WTC11 (cell line): ENCODE measurements at regions not wholly inside any gene's neighbourhood (a gene's known extent, or its start where the extent isn't known, plus 50 kb on each side); places are given as distances from the start of the nearest gene placed in this dataset.

Experiments used
- ATAC-seq: fragments of 200-7000 bp; cut with Tn5 transposase; 2 replicates; pipeline ENCODE4 v1.10.0; 2021; ENCODE audit warnings: mild to moderate bottlenecking, moderate library complexity
- CTCF ChIA-PET: fragments of 300-600 bp; sonication (Branson Sonifier 250); formaldehyde crosslinking; loops from one replicate; lab custom pipeline; 2021; ENCODE audit warnings: antibody characterized with exemption; lab: Charles Lee
- POLR2A ChIA-PET: fragments of 350-600 bp; sonication (Branson Sonifier 250); formaldehyde crosslinking; loops from one replicate; lab custom pipeline; 2021; ENCODE audit warnings: antibody characterized with exemption; lab: Charles Lee
- DNase-seq: peaks from one replicate; pipeline ENCODE4 v3.0.0; 2021; ENCODE audit warnings: low spot score
- H3K27ac Mint-ChIP-seq: 2 replicates; pipeline ENCODE4 v1.8.0; 2021; ENCODE audit warnings: mixed read lengths
- H3K27me3 Mint-ChIP-seq: 2 replicates; pipeline ENCODE4 v1.8.0; 2021; ENCODE audit warnings: low read depth, mild to moderate bottlenecking, moderate library complexity, mixed read lengths
- H3K36me3 Mint-ChIP-seq: 2 replicates; pipeline ENCODE4 v1.8.0; 2021; ENCODE audit warnings: mixed read lengths
- H3K4me1 Mint-ChIP-seq: 2 replicates; pipeline ENCODE4 v1.8.0; 2022; ENCODE audit warnings: mixed read lengths
- H3K4me3 Mint-ChIP-seq: 2 replicates; pipeline ENCODE4 v1.8.0; 2021; ENCODE audit warnings: mild to moderate bottlenecking, moderate library complexity, mixed read lengths
- H3K9me3 Mint-ChIP-seq: 2 replicates; pipeline ENCODE4 v1.8.0; 2021; ENCODE audit warnings: mixed read lengths
- ATF1 ChIP-seq: sonication (generic); formaldehyde crosslinking; IDR thresholded peaks from 2 replicates; pipeline ENCODE4 v1.8.1; 2023; ENCODE audit warnings: mild to moderate bottlenecking, moderate library complexity, missing genetic modification reagents
- CBFB ChIP-seq: sonication (generic); formaldehyde crosslinking; IDR thresholded peaks from 2 replicates; pipeline ENCODE4 v1.8.1; 2022; ENCODE audit warnings: mild to moderate bottlenecking, low read depth, missing genetic modification reagents
- CREB1 ChIP-seq: sonication (generic); formaldehyde crosslinking; IDR thresholded peaks from 2 replicates; pipeline ENCODE4 v1.8.0; 2023; ENCODE audit warnings: mild to moderate bottlenecking, missing genetic modification reagents
- CREM ChIP-seq: sonication (generic); formaldehyde crosslinking; IDR thresholded peaks from 2 replicates; pipeline ENCODE4 v1.8.1; 2022; ENCODE audit warnings: mild to moderate bottlenecking, missing genetic modification reagents, moderate library complexity
- ELF4 ChIP-seq: sonication (generic); formaldehyde crosslinking; IDR thresholded peaks from 2 replicates; pipeline ENCODE4 v1.8.1; 2022; ENCODE audit warnings: low read depth, mild to moderate bottlenecking, moderate library complexity, missing genetic modification reagents
- ESRRA ChIP-seq: sonication (generic); formaldehyde crosslinking; IDR thresholded peaks from 2 replicates; pipeline ENCODE4 v1.8.1; 2022; ENCODE audit warnings: mild to moderate bottlenecking, missing genetic modification reagents, borderline replicate concordance
- ETV6 ChIP-seq: sonication (generic); formaldehyde crosslinking; IDR thresholded peaks from 2 replicates; pipeline ENCODE4 v1.8.1; 2022; ENCODE audit warnings: mild to moderate bottlenecking, missing genetic modification reagents
- FOXK1 ChIP-seq: sonication (generic); formaldehyde crosslinking; IDR thresholded peaks from 2 replicates; pipeline ENCODE4 v1.8.0; 2022; ENCODE audit warnings: mild to moderate bottlenecking, moderate library complexity, missing genetic modification reagents
- IRF2 ChIP-seq: sonication (generic); formaldehyde crosslinking; IDR thresholded peaks from 2 replicates; pipeline ENCODE4 v1.8.0; 2022; ENCODE audit warnings: low read depth, missing genetic modification reagents, borderline replicate concordance
- JAZF1 ChIP-seq: fragments of 250-450 bp; sonication (Bioruptor Pico); IDR thresholded peaks from 2 replicates; pipeline ENCODE4 v1.9.0; 2021; ENCODE audit warnings: moderate library complexity, mild to moderate bottlenecking, inconsistent platforms
- JUN ChIP-seq: sonication (generic); formaldehyde crosslinking; IDR thresholded peaks from 2 replicates; pipeline ENCODE4 v1.8.0; 2023; ENCODE audit warnings: mild to moderate bottlenecking, missing genetic modification reagents
- MYBL2 ChIP-seq: sonication (generic); formaldehyde crosslinking; IDR thresholded peaks from 2 replicates; pipeline ENCODE4 v1.8.1; 2023; ENCODE audit warnings: mild to moderate bottlenecking, moderate library complexity, missing genetic modification reagents
- NFATC4 ChIP-seq: fragments of 250-450 bp; sonication (Bioruptor Pico); IDR thresholded peaks from 2 replicates; pipeline ENCODE4 v1.9.0; 2021; ENCODE audit warnings: mild to moderate bottlenecking
- NFYB ChIP-seq: sonication (generic); formaldehyde crosslinking; conservative IDR thresholded peaks from 2 replicates; pipeline ENCODE4 v1.8.0; 2022; ENCODE audit warnings: low read depth, missing genetic modification reagents
- NR1H2 ChIP-seq: sonication (generic); formaldehyde crosslinking; IDR thresholded peaks from 2 replicates; pipeline ENCODE4 v1.9.0; 2021; ENCODE audit warnings: mild to moderate bottlenecking, moderate library complexity, missing genetic modification reagents
- PRRX2 ChIP-seq: fragments of 250-450 bp; sonication (Bioruptor Pico); IDR thresholded peaks from 2 replicates; pipeline ENCODE4 v1.8.0; 2021; ENCODE audit warnings: mild to moderate bottlenecking
- SOX15 ChIP-seq: fragments of 250-450 bp; sonication (Bioruptor Pico); IDR thresholded peaks from 2 replicates; pipeline ENCODE4 v1.9.0; 2021; ENCODE audit warnings: mild to moderate bottlenecking
- TP53 ChIP-seq: sonication (generic); formaldehyde crosslinking; IDR thresholded peaks from 2 replicates; pipeline ENCODE4 v1.8.1; 2023; ENCODE audit warnings: mild to moderate bottlenecking, missing genetic modification reagents
- TF ChIP-seq, protein P1 (sequence below): sonication (generic); formaldehyde crosslinking; conservative IDR thresholded peaks from 2 replicates; pipeline ENCODE4 v1.8.1; 2022; ENCODE audit warnings: mild to moderate bottlenecking, missing genetic modification reagents
- TF ChIP-seq, protein P2 (sequence below): sonication (generic); formaldehyde crosslinking; IDR thresholded peaks from 2 replicates; pipeline ENCODE4 v1.8.0; 2022; ENCODE audit warnings: mild to moderate bottlenecking, missing genetic modification reagents
- TF ChIP-seq, protein P3 (sequence below): sonication (generic); formaldehyde crosslinking; IDR thresholded peaks from 2 replicates; pipeline ENCODE4 v1.8.1; 2022; ENCODE audit warnings: mild to moderate bottlenecking, missing genetic modification reagents, moderate library complexity, borderline replicate concordance
- TF ChIP-seq, protein P4 (sequence below): fragments of 250-450 bp; sonication (Bioruptor Pico); IDR thresholded peaks from 2 replicates; pipeline ENCODE4 v1.9.0; 2021; ENCODE audit warnings: mild to moderate bottlenecking
- TF ChIP-seq, protein P5 (sequence below): sonication (generic); formaldehyde crosslinking; IDR thresholded peaks from 2 replicates; pipeline ENCODE4 v1.8.1; 2023; ENCODE audit warnings: mild to moderate bottlenecking, missing genetic modification reagents

DNA sequence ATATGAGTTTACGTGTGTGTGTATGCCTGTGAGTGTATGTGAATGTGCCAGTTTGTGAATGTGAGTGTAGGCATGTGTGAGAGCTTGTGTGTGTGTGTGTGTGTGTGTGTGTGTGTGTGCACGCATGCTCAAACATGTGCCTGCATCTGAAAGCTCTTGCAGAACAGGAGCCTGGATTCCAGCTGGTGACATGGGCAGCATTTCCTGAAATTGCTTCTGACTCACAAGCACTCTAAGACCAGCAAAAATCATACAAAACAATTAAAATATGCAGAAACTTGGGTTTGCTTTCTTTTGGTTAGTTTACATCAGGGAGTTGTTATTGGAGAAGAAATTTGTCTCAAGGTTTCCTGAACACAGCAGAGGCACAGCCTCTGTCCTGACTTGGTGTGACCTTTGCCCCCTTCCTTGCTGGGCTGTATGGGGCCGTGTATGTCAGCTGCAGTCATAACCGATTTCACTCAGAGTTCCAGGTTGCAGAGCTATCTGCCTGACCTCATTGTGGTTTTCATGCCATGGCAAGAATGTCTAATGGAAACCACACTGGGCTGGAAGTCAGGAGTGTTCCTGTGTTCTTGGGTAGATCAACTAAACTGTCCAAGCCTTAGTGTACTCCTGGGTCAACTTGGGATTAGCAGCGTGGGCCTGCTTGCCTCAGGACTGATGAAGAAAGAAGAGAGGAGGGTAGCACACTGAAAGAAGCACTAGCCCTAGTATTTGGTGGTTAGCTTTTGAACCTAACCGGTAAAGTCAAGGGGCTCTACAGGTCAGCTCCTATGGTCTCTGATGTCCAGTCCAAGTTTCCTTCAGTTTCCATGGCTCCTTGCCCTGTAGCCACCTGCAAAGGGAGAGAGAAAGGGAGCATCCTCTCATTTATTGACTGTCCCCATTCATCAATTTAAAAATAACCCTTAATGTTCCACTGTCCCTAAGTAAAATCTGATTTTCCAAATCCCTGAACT lies 143.7 kb downstream of the SNX19 start:
- ATAC-seq (no peak), DNase-seq (no peak)
- Mint-ChIP-seq H3K9me3 (peaks cover 9% of the 10 kb centered on the region), H3K27ac (no peak overlapping the region), H3K27me3 (peaks cover 4% of the 10 kb centered on the region), H3K4me3 (no peak overlapping the region), H3K4me1 (peaks cover 15% of the 10 kb centered on the region), H3K36me3 (peaks cover 3% of the 10 kb centered on the region; the same call in 1 of the 2 replicates)
- TF ChIP-seq JAZF1 (CRISPR knock-in tag) (no peak), MYBL2 (CRISPR knock-in tag) (no peak), IRF2 (no peak), NR1H2 (CRISPR knock-in tag) (no peak), PRRX2 (CRISPR knock-in tag) (no peak), SOX15 (CRISPR knock-in tag) (no peak), JUN (CRISPR knock-in tag) (no peak), CREM (no peak), ATF1 (CRISPR knock-in tag) (no peak), ELF4 (CRISPR knock-in tag) (no peak), CBFB (CRISPR knock-in tag) (no peak), ESRRA (CRISPR knock-in tag) (no peak), FOXK1 (CRISPR knock-in tag) (no peak), CREB1 (CRISPR knock-in tag) (no peak), NFATC4 (CRISPR knock-in tag) (no peak), NFYB (CRISPR knock-in tag) (no peak)
- TF ChIP-seq, protein P1, sequence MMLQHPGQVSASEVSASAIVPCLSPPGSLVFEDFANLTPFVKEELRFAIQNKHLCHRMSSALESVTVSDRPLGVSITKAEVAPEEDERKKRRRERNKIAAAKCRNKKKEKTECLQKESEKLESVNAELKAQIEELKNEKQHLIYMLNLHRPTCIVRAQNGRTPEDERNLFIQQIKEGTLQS (CRISPR knock-in tag), result no peak
- TF ChIP-seq, protein P2, sequence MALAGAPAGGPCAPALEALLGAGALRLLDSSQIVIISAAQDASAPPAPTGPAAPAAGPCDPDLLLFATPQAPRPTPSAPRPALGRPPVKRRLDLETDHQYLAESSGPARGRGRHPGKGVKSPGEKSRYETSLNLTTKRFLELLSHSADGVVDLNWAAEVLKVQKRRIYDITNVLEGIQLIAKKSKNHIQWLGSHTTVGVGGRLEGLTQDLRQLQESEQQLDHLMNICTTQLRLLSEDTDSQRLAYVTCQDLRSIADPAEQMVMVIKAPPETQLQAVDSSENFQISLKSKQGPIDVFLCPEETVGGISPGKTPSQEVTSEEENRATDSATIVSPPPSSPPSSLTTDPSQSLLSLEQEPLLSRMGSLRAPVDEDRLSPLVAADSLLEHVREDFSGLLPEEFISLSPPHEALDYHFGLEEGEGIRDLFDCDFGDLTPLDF, result no peak
- TF ChIP-seq, protein P3, sequence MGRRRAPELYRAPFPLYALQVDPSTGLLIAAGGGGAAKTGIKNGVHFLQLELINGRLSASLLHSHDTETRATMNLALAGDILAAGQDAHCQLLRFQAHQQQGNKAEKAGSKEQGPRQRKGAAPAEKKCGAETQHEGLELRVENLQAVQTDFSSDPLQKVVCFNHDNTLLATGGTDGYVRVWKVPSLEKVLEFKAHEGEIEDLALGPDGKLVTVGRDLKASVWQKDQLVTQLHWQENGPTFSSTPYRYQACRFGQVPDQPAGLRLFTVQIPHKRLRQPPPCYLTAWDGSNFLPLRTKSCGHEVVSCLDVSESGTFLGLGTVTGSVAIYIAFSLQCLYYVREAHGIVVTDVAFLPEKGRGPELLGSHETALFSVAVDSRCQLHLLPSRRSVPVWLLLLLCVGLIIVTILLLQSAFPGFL (CRISPR knock-in tag), result no peak
- TF ChIP-seq, protein P4, sequence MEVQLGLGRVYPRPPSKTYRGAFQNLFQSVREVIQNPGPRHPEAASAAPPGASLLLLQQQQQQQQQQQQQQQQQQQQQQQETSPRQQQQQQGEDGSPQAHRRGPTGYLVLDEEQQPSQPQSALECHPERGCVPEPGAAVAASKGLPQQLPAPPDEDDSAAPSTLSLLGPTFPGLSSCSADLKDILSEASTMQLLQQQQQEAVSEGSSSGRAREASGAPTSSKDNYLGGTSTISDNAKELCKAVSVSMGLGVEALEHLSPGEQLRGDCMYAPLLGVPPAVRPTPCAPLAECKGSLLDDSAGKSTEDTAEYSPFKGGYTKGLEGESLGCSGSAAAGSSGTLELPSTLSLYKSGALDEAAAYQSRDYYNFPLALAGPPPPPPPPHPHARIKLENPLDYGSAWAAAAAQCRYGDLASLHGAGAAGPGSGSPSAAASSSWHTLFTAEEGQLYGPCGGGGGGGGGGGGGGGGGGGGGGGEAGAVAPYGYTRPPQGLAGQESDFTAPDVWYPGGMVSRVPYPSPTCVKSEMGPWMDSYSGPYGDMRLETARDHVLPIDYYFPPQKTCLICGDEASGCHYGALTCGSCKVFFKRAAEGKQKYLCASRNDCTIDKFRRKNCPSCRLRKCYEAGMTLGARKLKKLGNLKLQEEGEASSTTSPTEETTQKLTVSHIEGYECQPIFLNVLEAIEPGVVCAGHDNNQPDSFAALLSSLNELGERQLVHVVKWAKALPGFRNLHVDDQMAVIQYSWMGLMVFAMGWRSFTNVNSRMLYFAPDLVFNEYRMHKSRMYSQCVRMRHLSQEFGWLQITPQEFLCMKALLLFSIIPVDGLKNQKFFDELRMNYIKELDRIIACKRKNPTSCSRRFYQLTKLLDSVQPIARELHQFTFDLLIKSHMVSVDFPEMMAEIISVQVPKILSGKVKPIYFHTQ (CRISPR knock-in tag), result no peak
- CTCF ChIA-PET, result no interaction called here
- POLR2A ChIA-PET, result no interaction called here

DNA sequence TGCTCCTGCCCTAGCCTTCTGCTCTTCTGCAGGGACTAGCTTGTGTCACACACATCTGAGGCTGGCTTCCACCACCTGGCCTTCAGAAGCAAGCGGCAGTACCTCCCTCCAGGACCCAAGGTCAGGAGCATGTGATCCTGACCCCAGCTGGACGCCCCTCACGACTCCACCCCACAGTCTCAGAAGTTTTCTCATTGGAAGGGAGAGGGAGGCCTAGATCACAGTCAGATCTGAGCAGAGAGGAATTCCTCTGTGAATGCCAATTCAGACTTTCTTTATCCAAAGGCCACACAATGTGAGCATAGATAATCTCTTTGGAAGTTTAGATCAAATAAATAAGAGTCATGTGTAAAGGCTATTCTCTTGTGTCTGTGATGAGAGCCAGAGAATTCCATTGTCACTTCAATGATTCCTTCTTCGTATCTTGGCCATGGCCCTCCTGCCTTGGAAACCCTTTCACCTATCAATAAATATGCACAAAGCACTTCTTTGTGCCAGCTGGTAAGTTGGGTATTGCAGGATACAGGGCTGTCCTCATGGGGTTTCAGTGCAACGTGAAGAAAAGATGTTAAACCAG lies 142.9 kb downstream of the SNX19 start:
- H3K27me3 Mint-ChIP-seq, result peaks cover 5% of the 10 kb centered on the region
- peaks cover 15% of the 10 kb centered on the region for H3K4me1 Mint-ChIP-seq
- CTCF ChIA-PET, result no interaction called here
- DNase-seq, result no peak
- no peak for TF ChIP-seq NFATC4 (CRISPR knock-in tag)
- TF ChIP-seq ETV6 (CRISPR knock-in tag), result no peak
- TF ChIP-seq, protein P5, sequence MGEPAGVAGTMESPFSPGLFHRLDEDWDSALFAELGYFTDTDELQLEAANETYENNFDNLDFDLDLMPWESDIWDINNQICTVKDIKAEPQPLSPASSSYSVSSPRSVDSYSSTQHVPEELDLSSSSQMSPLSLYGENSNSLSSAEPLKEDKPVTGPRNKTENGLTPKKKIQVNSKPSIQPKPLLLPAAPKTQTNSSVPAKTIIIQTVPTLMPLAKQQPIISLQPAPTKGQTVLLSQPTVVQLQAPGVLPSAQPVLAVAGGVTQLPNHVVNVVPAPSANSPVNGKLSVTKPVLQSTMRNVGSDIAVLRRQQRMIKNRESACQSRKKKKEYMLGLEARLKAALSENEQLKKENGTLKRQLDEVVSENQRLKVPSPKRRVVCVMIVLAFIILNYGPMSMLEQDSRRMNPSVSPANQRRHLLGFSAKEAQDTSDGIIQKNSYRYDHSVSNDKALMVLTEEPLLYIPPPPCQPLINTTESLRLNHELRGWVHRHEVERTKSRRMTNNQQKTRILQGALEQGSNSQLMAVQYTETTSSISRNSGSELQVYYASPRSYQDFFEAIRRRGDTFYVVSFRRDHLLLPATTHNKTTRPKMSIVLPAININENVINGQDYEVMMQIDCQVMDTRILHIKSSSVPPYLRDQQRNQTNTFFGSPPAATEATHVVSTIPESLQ (CRISPR knock-in tag), result no peak
- no peak for TF ChIP-seq TP53 (CRISPR knock-in tag)
- TF ChIP-seq, all 79 proteins: peak for 0
- POLR2A ChIA-PET, result no interaction called here
- ATAC-seq, result no peak
- H3K4me3 Mint-ChIP-seq, result no peak overlapping the region
- peaks cover 9% of the 10 kb centered on the region for H3K9me3 Mint-ChIP-seq
- H3K27ac Mint-ChIP-seq, result no peak overlapping the region
- H3K36me3 Mint-ChIP-seq, result no peaks in the 10 kb centered on the region
